ENCODE measurements at regions not wholly inside any gene's neighbourhood (a gene's known extent, or its start where the extent isn't known, plus 50 kb on each side); places are given as distances from the start of the nearest gene placed in this dataset.

- H3K27me3 ChIP-seq, result no peaks in the 10 kb centered on the region
- no peak overlapping the region for H3K4me3 ChIP-seq
- no peaks in the 10 kb centered on the region for H3K36me3 ChIP-seq
- H3K27ac ChIP-seq, result no peak overlapping the region
- intact Hi-C loops (cut with DNase I), result no loop called here
- no peaks in the 10 kb centered on the region for H3K4me1 ChIP-seq
- no peaks in the 10 kb centered on the region for H3K9me3 ChIP-seq
- TF ChIP-seq CTCF (IDR thresholded peaks at IDR 0.05), result no peak
- DNase-seq, result no peak
- no peak for ATAC-seq
Measured at GRCh38 chr21:24714646-24715200, 892.6 kb downstream of the MRPL39 start.

- no peaks in the 10 kb centered on the region for H3K4me1 ChIP-seq
- H3K9me3 ChIP-seq, result no peaks in the 10 kb centered on the region
- no peaks in the 10 kb centered on the region for H3K27me3 ChIP-seq
- no peak overlapping the region for H3K4me3 ChIP-seq
- no peaks in the 10 kb centered on the region for H3K36me3 ChIP-seq
- intact Hi-C loops (cut with DNase I), result no loop called here
- no peak for ATAC-seq
- no peak for TF ChIP-seq CTCF (IDR thresholded peaks at IDR 0.05)
- no peak overlapping the region for H3K27ac ChIP-seq
- no peak for DNase-seq
Measured at GRCh38 chr21:24705201-24705600, 902.1 kb downstream of the MRPL39 start.

GRCh38 chr21:24693779-24694178, 913.5 kb downstream of the MRPL39 start:
- H3K9me3 ChIP-seq, result no peaks in the 10 kb centered on the region
- TF ChIP-seq CTCF (IDR thresholded peaks at IDR 0.05), result no peak
- H3K27ac ChIP-seq, result no peak overlapping the region
- no peak overlapping the region for H3K4me3 ChIP-seq
- no peak for DNase-seq
- no peaks in the 10 kb centered on the region for H3K27me3 ChIP-seq
- intact Hi-C loops (cut with DNase I), result no loop called here
- H3K4me1 ChIP-seq, result no peaks in the 10 kb centered on the region
- ATAC-seq, result no peak
- H3K36me3 ChIP-seq, result no peaks in the 10 kb centered on the region

GRCh38 chr21:24681456-24681855, 925.8 kb downstream of the MRPL39 start:
- Histone ChIP-seq H3K9me3 (no peaks in the 10 kb centered on the region), H3K27ac (no peak overlapping the region), H3K4me3 (no peak overlapping the region), H3K27me3 (no peaks in the 10 kb centered on the region), H3K36me3 (no peaks in the 10 kb centered on the region), H3K4me1 (no peaks in the 10 kb centered on the region)
- DNase-seq (no peak), ATAC-seq (no peak)
- no peak for TF ChIP-seq CTCF (IDR thresholded peaks at IDR 0.05)
- intact Hi-C loops (cut with DNase I), result no loop called here

GRCh38 chr21:24671901-24672300, 935.4 kb downstream of the MRPL39 start:
- ATAC-seq (no peak), DNase-seq (no peak)
- H3K27ac ChIP-seq, result no peak overlapping the region
- H3K27me3 ChIP-seq, result no peaks in the 10 kb centered on the region
- H3K4me1 ChIP-seq, result no peaks in the 10 kb centered on the region
- intact Hi-C loops (cut with DNase I), result no loop called here
- H3K4me3 ChIP-seq, result no peak overlapping the region
- no peaks in the 10 kb centered on the region for H3K36me3 ChIP-seq
- TF ChIP-seq CTCF (IDR thresholded peaks at IDR 0.05), result no peak
- no peaks in the 10 kb centered on the region for H3K9me3 ChIP-seq

GRCh38 chr21:24658926-24659325, 948.4 kb downstream of the MRPL39 start:
- no peak for DNase-seq

More at GRCh38 chr21:24658926-24659325, 948.4 kb downstream of the MRPL39 start:
- H3K4me1 ChIP-seq, result no peaks in the 10 kb centered on the region
- intact Hi-C loops (cut with DNase I), result no loop called here
- no peak for TF ChIP-seq CTCF (IDR thresholded peaks at IDR 0.05)
- no peaks in the 10 kb centered on the region for H3K9me3 ChIP-seq
- no peak for ATAC-seq
- no peak overlapping the region for H3K4me3 ChIP-seq
- H3K27me3 ChIP-seq, result no peaks in the 10 kb centered on the region
- H3K36me3 ChIP-seq, result no peaks in the 10 kb centered on the region
- H3K27ac ChIP-seq, result no peak overlapping the region
